ENCODE measurements at regions not wholly inside any gene's neighbourhood (a gene's known extent, or its start where the extent isn't known, plus 50 kb on each side); places are given as distances from the start of the nearest gene placed in this dataset.

DNA sequence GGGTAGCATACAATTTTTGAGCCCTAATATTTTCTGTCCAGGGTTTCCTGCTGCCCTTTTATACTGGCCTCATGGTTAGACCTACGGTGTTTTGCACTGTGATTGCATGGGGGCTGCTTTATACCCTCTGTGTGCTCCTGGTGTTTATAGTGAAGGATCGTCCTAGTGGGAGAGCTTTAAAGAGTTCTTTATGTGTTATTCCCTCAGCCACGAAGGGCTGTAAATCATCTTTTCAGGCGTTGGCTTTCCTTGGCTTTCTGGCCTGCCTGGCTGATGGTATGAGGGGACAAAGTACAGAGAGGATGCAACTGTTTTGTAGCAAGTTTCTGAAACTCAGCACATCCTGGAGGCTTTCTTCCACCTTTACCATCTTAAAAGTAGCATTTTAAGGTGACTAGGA lies 464.3 kb downstream of the EPM2A start:
- Histone ChIP-seq H3K4me3 (no peak overlapping the region), H3K27me3 (no peaks in the 10 kb centered on the region), H3K4me1 (peaks cover 3% of the 10 kb centered on the region), H3K27ac (no peak overlapping the region), H3K9me3 (no peaks in the 10 kb centered on the region), H3K36me3 (ENCODE audit: low read depth, missing control alignments) (no peaks in the 10 kb centered on the region)
- WGBS, 2 donors = 47 to 50% methylated on average over 4 of the region's 4 CpGs
- no peak for DNase-seq
- TF ChIP-seq, protein P1, sequence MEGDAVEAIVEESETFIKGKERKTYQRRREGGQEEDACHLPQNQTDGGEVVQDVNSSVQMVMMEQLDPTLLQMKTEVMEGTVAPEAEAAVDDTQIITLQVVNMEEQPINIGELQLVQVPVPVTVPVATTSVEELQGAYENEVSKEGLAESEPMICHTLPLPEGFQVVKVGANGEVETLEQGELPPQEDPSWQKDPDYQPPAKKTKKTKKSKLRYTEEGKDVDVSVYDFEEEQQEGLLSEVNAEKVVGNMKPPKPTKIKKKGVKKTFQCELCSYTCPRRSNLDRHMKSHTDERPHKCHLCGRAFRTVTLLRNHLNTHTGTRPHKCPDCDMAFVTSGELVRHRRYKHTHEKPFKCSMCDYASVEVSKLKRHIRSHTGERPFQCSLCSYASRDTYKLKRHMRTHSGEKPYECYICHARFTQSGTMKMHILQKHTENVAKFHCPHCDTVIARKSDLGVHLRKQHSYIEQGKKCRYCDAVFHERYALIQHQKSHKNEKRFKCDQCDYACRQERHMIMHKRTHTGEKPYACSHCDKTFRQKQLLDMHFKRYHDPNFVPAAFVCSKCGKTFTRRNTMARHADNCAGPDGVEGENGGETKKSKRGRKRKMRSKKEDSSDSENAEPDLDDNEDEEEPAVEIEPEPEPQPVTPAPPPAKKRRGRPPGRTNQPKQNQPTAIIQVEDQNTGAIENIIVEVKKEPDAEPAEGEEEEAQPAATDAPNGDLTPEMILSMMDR (IDR thresholded peaks at IDR 0.05) = no peak
- TF ChIP-seq POLR2A (IDR thresholded peaks at IDR 0.05) = no peak
- intact Hi-C loops (cut with DNase I; ENCODE audit: low total_unique reads) = no loop called here

DNA sequence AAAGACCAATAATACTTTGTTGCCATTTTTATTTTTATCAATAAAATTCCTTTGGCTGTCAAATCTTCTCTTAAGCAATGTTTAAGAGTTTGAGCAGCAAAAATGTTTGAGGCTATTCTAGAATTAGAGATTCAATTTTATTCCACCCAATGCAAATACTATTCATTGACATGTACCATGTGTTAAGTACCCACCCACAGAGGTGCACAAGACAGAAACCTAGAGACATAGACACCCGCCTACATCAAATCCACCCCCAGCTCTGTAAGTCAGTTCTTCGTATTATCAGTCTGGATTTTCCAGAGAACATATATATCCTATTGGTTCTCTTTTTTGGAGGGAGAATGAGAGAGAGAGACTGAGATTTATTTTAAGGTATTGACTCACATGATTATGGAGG lies 463.7 kb downstream of the EPM2A start:
- Histone ChIP-seq H3K27ac (no peak overlapping the region), H3K27me3 (no peaks in the 10 kb centered on the region), H3K9me3 (no peaks in the 10 kb centered on the region), H3K4me3 (no peak overlapping the region), H3K36me3 (ENCODE audit: low read depth, missing control alignments) (no peaks in the 10 kb centered on the region), H3K4me1 (peaks cover 3% of the 10 kb centered on the region)
- intact Hi-C loops (cut with DNase I; ENCODE audit: low total_unique reads) = no loop called here
- 89 to 92% methylated on average over 2 of the region's 2 CpGs for WGBS, 2 donors
- DNase-seq = no peak
- TF ChIP-seq, protein P1 (IDR thresholded peaks at IDR 0.05) = no peak
- no peak for TF ChIP-seq POLR2A (IDR thresholded peaks at IDR 0.05)

DNA sequence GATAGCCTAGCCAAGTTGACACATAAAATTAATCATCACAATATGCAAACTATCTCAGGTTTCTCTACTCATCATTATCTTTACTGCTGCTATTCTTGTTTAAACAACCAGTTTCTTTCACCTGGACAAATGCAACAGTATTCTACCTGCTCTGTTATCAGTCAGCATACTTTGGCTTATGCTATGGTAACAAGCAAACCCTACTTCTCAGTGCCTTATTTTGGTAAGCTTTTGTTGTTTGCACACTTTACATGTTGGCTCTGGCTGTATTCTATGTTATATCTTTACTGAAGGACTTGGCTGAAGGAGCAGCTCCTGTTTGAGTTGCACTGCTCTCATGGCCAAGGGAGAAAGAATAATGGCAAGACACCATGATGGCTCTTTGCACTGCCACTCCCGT lies 463.1 kb downstream of the EPM2A start:
- no peak overlapping the region for H3K4me3 ChIP-seq
- 58 to 82% methylated on average over 1 of the region's 1 CpG for WGBS, 2 donors
- H3K9me3 ChIP-seq = no peaks in the 10 kb centered on the region
- no peak overlapping the region for H3K27ac ChIP-seq
- no peak for DNase-seq
- no peaks in the 10 kb centered on the region for H3K36me3 ChIP-seq (ENCODE audit: low read depth, missing control alignments)
- intact Hi-C loops (cut with DNase I; ENCODE audit: low total_unique reads) = no loop called here
- no peak for TF ChIP-seq POLR2A (IDR thresholded peaks at IDR 0.05)
- TF ChIP-seq, protein P1 (IDR thresholded peaks at IDR 0.05) = no peak
- peaks cover 3% of the 10 kb centered on the region for H3K4me1 ChIP-seq
- no peaks in the 10 kb centered on the region for H3K27me3 ChIP-seq

DNA sequence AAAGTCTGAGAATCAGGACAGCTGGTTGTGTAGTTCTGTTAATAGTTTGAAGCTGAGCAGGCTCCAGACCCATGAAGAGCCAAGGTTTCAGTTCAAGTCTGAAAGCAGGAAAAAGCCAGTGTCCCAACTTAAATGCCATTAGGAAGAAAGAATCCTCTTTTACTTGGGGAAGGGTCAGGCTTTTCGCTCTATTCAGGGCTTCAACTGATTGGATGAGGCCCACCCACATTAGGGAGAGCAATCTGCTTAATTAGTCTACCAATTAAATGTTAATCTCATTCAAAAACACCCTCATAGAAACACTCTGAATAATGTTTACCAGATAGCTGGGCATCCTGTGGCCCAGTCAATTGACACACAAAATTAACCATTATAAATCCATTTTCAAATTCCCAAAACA lies 462.2 kb downstream of the EPM2A start:
- H3K27me3 ChIP-seq = no peaks in the 10 kb centered on the region
- WGBS, 2 donors = 76 to 93% methylated on average over 1 of the region's 1 CpG

DNA sequence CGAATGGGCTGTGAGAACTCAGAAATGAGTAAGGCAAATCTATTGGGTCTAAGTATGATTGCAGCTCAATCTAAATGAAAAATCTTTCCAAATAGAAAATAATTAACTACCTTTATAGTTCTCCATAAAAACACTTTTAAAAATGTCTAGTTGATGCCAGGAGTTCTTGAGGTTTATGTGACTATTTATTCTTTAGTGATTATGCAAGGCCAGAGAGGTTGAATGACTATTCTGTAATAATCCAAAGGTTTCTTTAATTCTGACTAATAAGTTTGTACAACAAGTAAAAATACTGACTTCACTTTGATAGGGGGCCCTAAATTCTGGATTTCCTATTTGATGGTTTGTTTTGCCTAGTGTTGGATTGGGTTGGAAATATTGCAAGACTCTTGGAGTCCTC lies 461.2 kb downstream of the EPM2A start:
- no peak overlapping the region for H3K27ac ChIP-seq
- DNase-seq = no peak
- H3K9me3 ChIP-seq = no peaks in the 10 kb centered on the region
- intact Hi-C loops (cut with DNase I; ENCODE audit: low total_unique reads) = no loop called here
- peaks cover 3% of the 10 kb centered on the region for H3K4me1 ChIP-seq
- H3K27me3 ChIP-seq = no peaks in the 10 kb centered on the region
- H3K4me3 ChIP-seq = no peak overlapping the region
- TF ChIP-seq, protein P1 (IDR thresholded peaks at IDR 0.05) = no peak
- no peak for TF ChIP-seq POLR2A (IDR thresholded peaks at IDR 0.05)
- 84 to 90% methylated on average over 1 of the region's 1 CpG for WGBS, 2 donors
- H3K36me3 ChIP-seq (ENCODE audit: low read depth, missing control alignments) = no peaks in the 10 kb centered on the region

More for the DNA sequence above, 462.2 kb downstream of the EPM2A start:
- Histone ChIP-seq H3K4me3 (no peak overlapping the region), H3K9me3 (no peaks in the 10 kb centered on the region), H3K27ac (no peak overlapping the region), H3K36me3 (ENCODE audit: low read depth, missing control alignments) (no peaks in the 10 kb centered on the region), H3K4me1 (peaks cover 3% of the 10 kb centered on the region)
- DNase-seq = no peak
- no peak for TF ChIP-seq POLR2A (IDR thresholded peaks at IDR 0.05)
- TF ChIP-seq, protein P1 (IDR thresholded peaks at IDR 0.05) = no peak
- intact Hi-C loops (cut with DNase I; ENCODE audit: low total_unique reads) = no loop called here
